GM21381 (cell line): ENCODE measurements at regions not wholly inside any gene's neighbourhood (a gene's known extent, or its start where the extent isn't known, plus 50 kb on each side); places are given as distances from the start of the nearest gene placed in this dataset.

Source experiments
- ATAC-seq: cut with Tn5 transposase; IDR thresholded peaks from one replicate; pipeline ENCODE4 v1.9.1; 2021; ENCODE audit warnings: mild to moderate bottlenecking, moderate library complexity; ENCODE audit not compliant: unreplicated experiment

GRCh38 chr7:25496476-25497368 is 268.4 kb upstream of the NPVF start:
- ATAC-seq = peak; percentile 63

GRCh38 chr7:25500393-25500921 is 272.2 kb upstream of the NPVF start:
- ATAC-seq = no peak

GRCh38 chr7:25503306-25503705 is 275.0 kb upstream of the NPVF start:
- no peak for ATAC-seq

DNA sequence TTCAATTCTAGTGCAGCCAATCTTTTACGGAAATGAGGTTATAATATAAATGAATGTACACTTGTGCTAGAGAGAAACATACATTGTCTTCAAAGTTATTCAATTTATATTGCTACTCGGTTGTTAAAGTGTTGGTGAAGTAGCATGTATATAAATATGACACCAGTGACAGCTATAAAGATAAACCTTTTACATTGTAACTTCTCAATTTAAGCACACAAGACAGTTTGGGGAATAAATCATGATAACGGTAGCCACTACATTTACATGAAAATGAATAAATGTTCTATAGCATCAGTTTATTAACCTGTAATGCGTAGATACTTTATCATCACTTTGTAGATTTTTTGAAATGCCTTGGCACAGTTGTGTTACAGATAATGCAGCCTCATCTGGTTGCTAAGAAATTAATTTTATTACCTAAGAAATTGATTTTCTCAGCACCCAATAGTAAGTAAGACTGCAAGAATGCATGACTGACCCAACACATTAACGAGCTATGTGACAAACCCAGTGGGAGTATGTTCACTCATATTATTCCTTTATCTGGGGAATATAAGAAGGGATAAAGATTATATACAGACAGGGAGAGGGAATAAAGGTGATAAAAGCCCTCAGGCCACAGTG is 283.9 kb upstream of the NPVF start:
- no peak for ATAC-seq

- no peak for ATAC-seq
These were observed 287.5 kb upstream of the NPVF start for GRCh38 chr7:25515633-25516275.

DNA sequence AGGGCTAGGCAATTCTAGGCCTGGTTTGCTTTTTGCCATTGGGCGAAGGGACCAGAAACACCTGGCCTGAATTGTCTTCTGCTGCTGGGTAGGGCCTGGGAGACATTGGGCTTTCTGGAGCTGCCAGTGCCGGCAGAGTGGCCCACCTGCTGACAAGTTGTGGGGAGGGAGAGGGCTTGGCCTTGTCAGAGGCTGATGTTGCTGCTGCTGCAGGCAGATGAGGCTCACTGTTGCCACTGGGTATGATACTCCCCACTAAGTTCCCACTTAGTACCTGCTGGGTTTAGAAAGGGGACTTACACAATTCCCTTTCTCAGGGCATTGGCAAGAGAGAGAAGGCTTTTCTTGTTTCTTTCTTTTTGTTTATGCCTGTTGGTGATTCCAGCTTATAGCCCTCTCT is 289.6 kb upstream of the NPVF start:
- ATAC-seq = no peak

DNA sequence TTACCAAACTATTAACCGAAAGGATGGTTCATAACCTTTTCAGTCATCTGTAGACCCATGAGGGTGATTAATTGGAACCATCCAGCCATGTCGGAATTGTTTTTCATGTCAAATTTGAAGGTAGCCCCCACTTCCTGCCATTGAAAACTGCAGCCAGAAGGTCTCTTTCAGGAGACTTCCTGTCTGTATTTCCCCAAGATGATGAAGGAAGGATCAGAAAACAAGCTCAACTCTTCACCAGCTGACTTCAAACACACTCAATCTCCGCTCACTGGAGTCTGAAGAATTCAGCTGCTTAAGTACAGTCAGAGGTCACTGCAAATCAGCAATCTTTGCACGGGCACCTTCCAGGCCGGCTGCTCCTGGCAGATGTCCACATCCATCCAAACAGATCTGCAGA is 291.7 kb upstream of the NPVF start:
- ATAC-seq = no peak

GRCh38 chr7:25520516-25520915 is 292.2 kb upstream of the NPVF start:
- ATAC-seq = no peak

DNA sequence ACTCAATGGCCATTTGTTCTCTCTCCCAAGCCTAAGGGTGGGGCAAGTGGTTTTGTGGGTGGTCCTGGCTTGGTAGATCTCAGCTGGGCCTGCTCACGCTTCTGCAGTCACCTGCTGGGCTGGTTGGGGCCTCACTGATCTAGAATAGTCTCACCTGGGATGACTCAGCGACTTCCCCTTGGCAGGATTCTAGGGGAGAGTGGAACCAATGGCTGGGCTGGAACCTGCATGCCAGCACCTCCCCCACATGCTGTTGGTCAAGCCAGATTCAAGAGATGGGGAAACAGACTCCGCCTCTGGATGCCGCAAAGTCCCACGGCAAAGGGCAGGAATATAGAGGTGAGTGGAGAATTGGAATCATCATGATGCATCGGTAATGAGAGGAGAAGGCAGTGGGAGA is 292.9 kb upstream of the NPVF start:
- no peak for ATAC-seq

DNA sequence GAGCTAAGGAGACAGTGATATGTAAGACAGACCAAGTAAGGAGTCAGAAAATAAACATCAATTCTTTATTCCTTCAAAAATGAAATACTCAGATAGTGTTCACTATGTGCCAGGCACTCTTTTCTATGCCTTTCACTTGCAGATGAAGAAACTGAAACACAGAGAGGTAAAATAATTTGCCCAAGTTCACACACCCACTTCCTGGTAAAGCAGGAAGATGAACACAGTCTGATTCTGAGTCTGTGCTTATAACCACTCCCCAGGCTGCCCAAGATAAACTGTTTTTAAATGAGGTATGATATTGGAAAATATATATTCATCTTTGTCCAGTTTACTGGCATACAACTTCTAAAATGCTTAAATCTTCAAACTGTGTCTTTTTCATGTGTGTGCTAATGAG is 294.4 kb upstream of the NPVF start:
- ATAC-seq = no peak

GRCh38 chr7:25527665-25528170 is 299.4 kb upstream of the NPVF start:
- no peak for ATAC-seq

DNA sequence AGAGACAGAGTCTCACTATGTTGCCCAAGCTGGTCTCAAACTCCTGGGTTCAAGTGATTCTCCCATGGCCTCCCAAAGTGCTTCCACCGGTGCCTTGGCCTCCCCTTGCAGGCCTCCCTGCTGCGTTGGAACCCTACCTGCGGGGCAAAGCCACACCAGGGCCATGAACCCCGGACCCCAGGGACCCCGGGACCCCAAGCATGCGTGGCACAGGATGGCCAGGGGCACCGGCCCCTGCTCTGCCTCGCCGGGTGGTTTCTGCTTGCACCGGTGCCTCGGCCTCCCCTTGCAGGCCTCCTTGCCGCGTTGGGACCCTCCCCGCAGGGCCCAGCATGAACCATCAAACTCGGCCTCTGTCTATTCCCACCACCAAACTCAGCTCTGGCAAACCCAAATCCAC is 301.0 kb upstream of the NPVF start:
- ATAC-seq = no peak

- ATAC-seq = no peak
These were observed 308.6 kb upstream of the NPVF start for GRCh38 chr7:25536851-25537250.

- no peak for ATAC-seq
These were observed 309.5 kb upstream of the NPVF start for GRCh38 chr7:25537662-25538375.

DNA sequence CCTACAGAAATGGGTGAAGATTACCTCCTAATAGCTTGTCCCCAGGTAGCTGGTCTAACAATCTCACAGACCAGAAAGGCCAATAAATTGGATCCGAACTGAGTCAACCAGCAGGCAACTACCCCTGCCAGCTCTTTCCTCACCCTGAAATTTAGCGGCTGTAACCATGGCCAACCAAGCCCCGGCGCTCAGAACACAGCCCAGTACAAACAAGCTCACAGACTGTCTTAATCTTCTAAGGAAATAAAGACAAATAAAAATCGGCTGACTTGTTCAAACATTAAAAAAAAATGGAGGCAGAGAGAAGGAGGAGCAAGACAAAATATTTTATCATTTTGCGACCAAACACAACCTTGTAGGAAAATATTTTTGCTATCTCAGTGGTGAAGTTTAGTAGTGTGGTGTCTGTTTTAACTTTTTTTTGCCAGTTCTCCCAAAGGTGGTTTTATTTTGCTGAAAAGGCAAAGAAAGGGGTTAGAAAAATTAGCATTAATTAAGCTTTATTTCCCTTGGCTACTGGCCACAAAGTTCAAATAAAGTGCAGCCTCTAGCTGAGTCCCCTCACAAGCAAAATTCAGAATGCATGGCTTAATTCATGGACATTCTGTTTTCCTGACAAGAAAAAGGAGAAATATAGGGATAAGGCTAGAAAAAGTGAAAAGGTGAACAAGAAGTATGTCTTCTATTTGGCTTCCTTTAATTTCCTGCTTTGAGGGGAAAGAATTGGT is 313.0 kb upstream of the NPVF start:
- no peak for ATAC-seq

GRCh38 chr7:25541877-25542276 is 313.6 kb upstream of the NPVF start:
- ATAC-seq = no peak

DNA sequence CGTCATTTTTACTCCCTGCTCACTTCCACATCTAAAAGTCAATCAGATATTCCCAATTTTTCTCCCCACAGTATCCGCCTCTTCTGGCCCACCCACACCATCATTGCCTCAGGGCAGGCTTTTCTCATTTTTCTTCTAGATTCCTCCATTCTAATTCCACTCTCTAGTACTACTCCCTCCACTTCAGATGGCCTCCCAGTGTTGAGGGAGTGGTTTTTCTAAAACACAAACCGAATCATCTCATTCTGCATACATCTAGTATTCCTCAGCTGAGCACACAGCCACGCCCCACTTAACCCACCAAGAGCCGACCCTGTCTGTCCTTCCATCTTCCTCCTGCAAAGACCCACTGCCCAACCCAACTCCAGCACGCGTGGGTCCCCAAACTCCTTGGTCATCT is 314.9 kb upstream of the NPVF start:
- ATAC-seq = no peak

DNA sequence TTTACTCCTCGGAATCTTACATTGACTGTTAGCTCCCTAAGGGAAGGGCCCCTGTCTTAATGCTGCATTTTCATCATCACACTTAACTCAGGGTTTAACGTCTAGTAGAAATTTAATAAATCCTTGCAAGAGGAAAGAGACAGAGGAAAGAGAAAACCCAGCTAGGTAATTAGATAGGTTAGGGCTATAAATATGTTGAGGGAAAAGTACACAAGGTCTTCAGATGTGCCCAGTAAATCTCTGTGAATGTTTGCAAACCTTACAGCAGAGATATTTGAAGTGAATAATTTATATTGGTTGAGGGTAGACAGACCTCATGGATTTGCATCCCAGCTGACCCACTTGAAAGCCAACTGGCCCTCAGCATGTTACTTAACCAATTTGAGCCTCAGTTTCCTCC is 315.5 kb upstream of the NPVF start:
- ATAC-seq = no peak

DNA sequence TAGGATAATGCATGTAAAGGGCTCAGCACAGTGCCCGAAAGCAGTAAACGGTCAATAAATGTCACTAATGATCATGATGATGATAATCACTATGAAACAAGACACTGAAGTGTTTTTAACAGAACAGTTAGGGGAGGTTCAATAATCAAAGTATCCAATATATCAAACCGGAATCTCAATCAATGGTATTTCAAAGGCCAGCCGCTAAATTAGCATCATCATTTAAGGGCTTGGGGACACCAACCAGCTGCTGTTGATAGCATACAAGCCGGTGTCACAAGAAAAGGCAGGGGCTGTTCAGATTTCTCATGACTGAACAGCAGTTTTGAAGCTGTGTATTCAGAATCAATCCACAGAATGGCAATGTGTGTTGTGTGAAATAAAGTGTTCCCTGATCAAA is 316.0 kb upstream of the NPVF start:
- ATAC-seq = no peak
